ENCODE measurements at regions not wholly inside any gene's neighbourhood (a gene's known extent, or its start where the extent isn't known, plus 50 kb on each side); places are given as distances from the start of the nearest gene placed in this dataset.

DNA sequence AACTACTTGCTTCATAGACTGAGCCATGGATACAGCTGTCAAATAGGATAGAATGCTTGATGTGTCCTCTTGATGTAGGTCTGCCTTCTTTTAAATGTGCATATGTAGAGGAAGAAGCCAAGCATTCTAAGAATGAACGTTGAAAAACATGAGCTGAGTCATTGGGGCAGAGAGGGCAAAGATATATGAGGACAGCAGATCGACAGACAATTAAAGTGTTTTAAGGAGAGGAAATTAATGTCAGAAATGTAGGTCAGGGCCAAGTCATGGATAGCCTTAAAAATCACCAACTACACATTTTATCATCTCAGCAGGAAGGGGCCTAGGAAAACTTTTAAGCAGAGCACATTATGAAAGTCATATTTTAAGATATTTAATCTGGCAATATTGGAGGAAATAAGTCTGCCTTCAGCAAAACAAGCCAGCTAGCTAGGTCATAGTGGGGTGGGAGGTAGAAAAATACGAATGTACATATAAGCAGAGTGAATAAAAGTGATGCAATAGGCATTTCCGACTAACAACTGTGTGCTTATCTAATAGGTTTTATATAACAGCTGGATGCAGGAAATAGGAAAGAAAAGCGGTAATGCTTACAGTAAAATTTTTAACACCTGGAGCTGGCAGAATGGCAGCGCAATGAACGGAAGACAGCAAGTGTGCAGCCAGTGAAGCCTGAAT lies 638.3 kb upstream of the TPK1 start:
- DNase-seq, result no peak
- no peaks in the 10 kb centered on the region for H3K4me1 ChIP-seq (ENCODE audit: insufficient read depth)
- H3K27ac ChIP-seq, result no peak overlapping the region
- no peaks in the 10 kb centered on the region for H3K36me3 ChIP-seq
- no peaks in the 10 kb centered on the region for H3K9me3 ChIP-seq
- intact Hi-C loops (cut with DNase I), result no loop called here
- H3K27me3 ChIP-seq, result no peaks in the 10 kb centered on the region
- TF ChIP-seq, protein P1, sequence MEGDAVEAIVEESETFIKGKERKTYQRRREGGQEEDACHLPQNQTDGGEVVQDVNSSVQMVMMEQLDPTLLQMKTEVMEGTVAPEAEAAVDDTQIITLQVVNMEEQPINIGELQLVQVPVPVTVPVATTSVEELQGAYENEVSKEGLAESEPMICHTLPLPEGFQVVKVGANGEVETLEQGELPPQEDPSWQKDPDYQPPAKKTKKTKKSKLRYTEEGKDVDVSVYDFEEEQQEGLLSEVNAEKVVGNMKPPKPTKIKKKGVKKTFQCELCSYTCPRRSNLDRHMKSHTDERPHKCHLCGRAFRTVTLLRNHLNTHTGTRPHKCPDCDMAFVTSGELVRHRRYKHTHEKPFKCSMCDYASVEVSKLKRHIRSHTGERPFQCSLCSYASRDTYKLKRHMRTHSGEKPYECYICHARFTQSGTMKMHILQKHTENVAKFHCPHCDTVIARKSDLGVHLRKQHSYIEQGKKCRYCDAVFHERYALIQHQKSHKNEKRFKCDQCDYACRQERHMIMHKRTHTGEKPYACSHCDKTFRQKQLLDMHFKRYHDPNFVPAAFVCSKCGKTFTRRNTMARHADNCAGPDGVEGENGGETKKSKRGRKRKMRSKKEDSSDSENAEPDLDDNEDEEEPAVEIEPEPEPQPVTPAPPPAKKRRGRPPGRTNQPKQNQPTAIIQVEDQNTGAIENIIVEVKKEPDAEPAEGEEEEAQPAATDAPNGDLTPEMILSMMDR (IDR thresholded peaks at IDR 0.05), result no peak
- TF ChIP-seq POLR2A (IDR thresholded peaks at IDR 0.05), result no peak
- TF ChIP-seq EP300 (IDR thresholded peaks at IDR 0.05), result no peak
- no peak overlapping the region for H3K4me3 ChIP-seq
- WGBS, 3 donors, result 16 to 24% (median 22%) methylated on average over 7 of the region's 7 CpGs

DNA sequence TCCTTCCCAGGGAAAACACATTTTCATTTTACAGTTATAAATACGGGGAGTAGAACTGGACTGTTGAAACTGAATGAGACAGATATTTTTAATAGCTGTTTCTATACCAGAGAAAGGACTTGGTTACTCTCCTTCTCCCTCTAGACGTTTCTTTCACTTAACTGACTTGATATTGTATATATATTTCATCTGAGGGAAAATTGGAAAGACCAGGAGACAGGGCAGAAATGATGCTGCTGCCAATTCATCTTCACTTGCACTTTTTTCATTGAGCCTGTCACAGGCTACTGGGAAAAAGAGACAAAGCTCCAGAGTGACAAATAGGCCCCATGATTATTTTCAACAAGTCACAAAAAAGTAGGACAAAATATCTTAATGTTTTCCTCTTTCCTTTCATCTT lies 636.0 kb upstream of the TPK1 start:
- intact Hi-C loops (cut with DNase I), result no loop called here
- TF ChIP-seq POLR2A (IDR thresholded peaks at IDR 0.05) (no peak), EP300 (IDR thresholded peaks at IDR 0.05) (no peak)
- TF ChIP-seq, protein P1 (IDR thresholded peaks at IDR 0.05), result no peak
- H3K4me3 ChIP-seq, result no peak overlapping the region
- no peaks in the 10 kb centered on the region for H3K36me3 ChIP-seq
- DNase-seq, result no peak
- H3K27me3 ChIP-seq, result no peaks in the 10 kb centered on the region
- H3K27ac ChIP-seq, result no peak overlapping the region
- 18 to 34% (median 29%) methylated on average over 2 of the region's 2 CpGs for WGBS, 3 donors
- no peaks in the 10 kb centered on the region for H3K9me3 ChIP-seq
- no peaks in the 10 kb centered on the region for H3K4me1 ChIP-seq (ENCODE audit: insufficient read depth)

DNA sequence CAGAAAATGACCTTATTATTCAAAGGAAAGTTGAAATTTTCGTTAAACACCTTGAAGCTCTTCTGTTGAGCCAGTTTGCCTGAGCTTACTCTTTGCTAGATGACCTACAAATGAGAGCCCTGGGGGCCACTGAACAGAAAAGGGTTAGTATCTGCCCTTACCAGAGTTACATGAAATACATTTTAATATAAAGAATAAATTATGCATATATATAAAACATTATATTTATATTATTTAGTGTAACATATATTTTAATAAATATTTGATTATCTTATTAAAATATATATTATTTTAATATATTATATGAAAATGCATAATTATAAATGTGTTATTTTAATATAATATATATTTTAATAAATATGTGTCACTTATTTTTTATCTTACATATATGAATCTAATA lies 628.4 kb upstream of the TPK1 start:
- intact Hi-C loops (cut with DNase I), result no loop called here
- 62 to 92% (median 79%) methylated on average over 1 of the region's 1 CpG for WGBS, 3 donors
- no peaks in the 10 kb centered on the region for H3K27me3 ChIP-seq
- no peaks in the 10 kb centered on the region for H3K9me3 ChIP-seq
- H3K27ac ChIP-seq, result no peak overlapping the region
- H3K36me3 ChIP-seq, result no peaks in the 10 kb centered on the region
- TF ChIP-seq EP300 (IDR thresholded peaks at IDR 0.05), result no peak
- TF ChIP-seq, protein P1 (IDR thresholded peaks at IDR 0.05), result no peak
- no peak for TF ChIP-seq POLR2A (IDR thresholded peaks at IDR 0.05)
- no peaks in the 10 kb centered on the region for H3K4me1 ChIP-seq (ENCODE audit: insufficient read depth)
- DNase-seq, result no peak
- H3K4me3 ChIP-seq, result no peak overlapping the region

DNA sequence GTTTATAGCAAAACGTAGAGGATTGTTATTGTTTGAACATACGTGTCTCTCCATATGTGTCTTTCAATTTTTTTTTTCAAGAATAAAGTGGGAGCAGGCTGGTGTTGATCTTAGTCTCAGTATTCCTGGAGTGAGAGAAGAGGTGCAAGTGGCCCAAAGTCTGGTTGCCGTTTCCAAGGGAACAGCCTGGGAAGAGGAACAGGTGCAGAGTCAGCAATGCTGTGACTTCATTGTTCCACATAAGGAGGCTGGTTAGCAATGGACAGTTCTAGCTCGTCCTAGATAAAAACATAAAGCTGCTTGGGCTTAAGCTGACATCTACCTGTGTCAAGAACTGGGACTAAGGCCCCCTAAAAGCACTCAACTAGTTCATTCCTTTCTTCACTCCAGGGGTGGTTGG lies 626.6 kb upstream of the TPK1 start:
- Histone ChIP-seq H3K27me3 (no peaks in the 10 kb centered on the region), H3K36me3 (no peaks in the 10 kb centered on the region), H3K9me3 (no peaks in the 10 kb centered on the region), H3K4me1 (ENCODE audit: insufficient read depth) (no peaks in the 10 kb centered on the region), H3K27ac (no peak overlapping the region), H3K4me3 (no peak overlapping the region)
- TF ChIP-seq EP300 (IDR thresholded peaks at IDR 0.05) (no peak), POLR2A (IDR thresholded peaks at IDR 0.05) (no peak)
- TF ChIP-seq, protein P1 (IDR thresholded peaks at IDR 0.05), result no peak
- WGBS, 3 donors, result 78 to 82% (median 81%) methylated on average over 4 of the region's 4 CpGs
- intact Hi-C loops (cut with DNase I), result no loop called here
- DNase-seq, result no peak
